Endothelial cell (in vitro differentiated cells): ENCODE measurements at regions not wholly inside any gene's neighbourhood (a gene's known extent, or its start where the extent isn't known, plus 50 kb on each side); places are given as distances from the start of the nearest gene placed in this dataset.

Experiments
- DNase-seq: peaks from one replicate; pipeline ENCODE4 v3.0.0; 2021; ENCODE audit warnings: low spot score
- H3K27ac Mint-ChIP-seq: one replicate; pipeline ENCODE4 v1.8.0; 2021; ENCODE audit warnings: mixed read lengths, inconsistent platforms; ENCODE audit not compliant: unreplicated experiment
- H3K27me3 Mint-ChIP-seq: one replicate; pipeline ENCODE4 v1.8.0; 2021; ENCODE audit warnings: mild to moderate bottlenecking, moderate library complexity, mixed read lengths, inconsistent platforms; ENCODE audit not compliant: unreplicated experiment
- H3K36me3 Mint-ChIP-seq: one replicate; pipeline ENCODE4 v1.8.0; 2021; ENCODE audit warnings: mild to moderate bottlenecking, low read depth, mixed read lengths, inconsistent platforms; ENCODE audit not compliant: unreplicated experiment
- H3K4me1 Mint-ChIP-seq: one replicate; pipeline ENCODE4 v1.8.0; 2021; ENCODE audit warnings: mild to moderate bottlenecking, mixed read lengths, inconsistent platforms; ENCODE audit not compliant: unreplicated experiment
- H3K4me3 Mint-ChIP-seq: one replicate; pipeline ENCODE4 v1.8.0; 2021; ENCODE audit warnings: mild to moderate bottlenecking, mixed read lengths, inconsistent platforms; ENCODE audit not compliant: unreplicated experiment
- H3K9me3 Mint-ChIP-seq: one replicate; pipeline ENCODE4 v1.8.0; 2021; ENCODE audit warnings: mixed read lengths, inconsistent platforms; ENCODE audit not compliant: unreplicated experiment
- CTCF ChIP-seq: fragments of 200-600 bp; sonication (generic); IDR thresholded peaks from one replicate; pipeline ENCODE4 v1.5.0; 2021; ENCODE audit warnings: antibody characterized with exemption; ENCODE audit not compliant: unreplicated experiment

DNA sequence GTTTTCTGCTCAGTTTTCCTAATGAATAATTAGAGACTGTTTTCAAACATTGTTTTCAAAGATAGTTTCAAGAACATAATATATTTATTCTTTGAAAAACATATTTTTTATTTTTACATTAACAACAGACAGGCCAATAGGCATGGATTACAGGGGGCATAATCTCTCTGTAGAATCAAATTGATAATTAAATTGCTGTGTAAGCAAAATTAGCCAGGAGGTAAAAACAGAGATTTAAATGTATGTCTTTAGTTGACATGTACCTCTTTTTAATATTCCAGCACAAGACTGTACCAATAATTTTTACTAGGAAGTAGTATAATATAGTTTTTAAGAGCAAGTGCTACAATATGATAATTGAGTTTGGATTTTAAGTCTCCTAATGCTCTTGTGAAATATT is 1444.5 kb downstream of the BRINP3 start:
- Mint-ChIP-seq H3K4me1 (no peaks in the 10 kb centered on the region), H3K27ac (no peak overlapping the region), H3K36me3 (no peaks in the 10 kb centered on the region), H3K9me3 (no peaks in the 10 kb centered on the region), H3K27me3 (no peaks in the 10 kb centered on the region), H3K4me3 (no peak overlapping the region)
- no peak for TF ChIP-seq CTCF
- no peak for DNase-seq

GRCh38 chr1:189036628-189037027 is 1441.0 kb downstream of the BRINP3 start:
- Mint-ChIP-seq H3K9me3 (no peaks in the 10 kb centered on the region), H3K36me3 (no peaks in the 10 kb centered on the region), H3K4me3 (no peak overlapping the region), H3K27ac (no peak overlapping the region), H3K27me3 (no peaks in the 10 kb centered on the region), H3K4me1 (no peaks in the 10 kb centered on the region)
- TF ChIP-seq CTCF, result no peak
- no peak for DNase-seq

GRCh38 chr1:189046127-189046526 is 1431.5 kb downstream of the BRINP3 start:
- Mint-ChIP-seq H3K4me3 (no peak overlapping the region), H3K27ac (no peak overlapping the region), H3K27me3 (no peaks in the 10 kb centered on the region), H3K4me1 (no peaks in the 10 kb centered on the region), H3K36me3 (no peaks in the 10 kb centered on the region), H3K9me3 (no peaks in the 10 kb centered on the region)
- TF ChIP-seq CTCF, result no peak
- no peak for DNase-seq

GRCh38 chr1:189084811-189085210 is 1392.9 kb downstream of the BRINP3 start:
- Mint-ChIP-seq H3K4me1 (no peaks in the 10 kb centered on the region), H3K27ac (no peak overlapping the region), H3K36me3 (no peaks in the 10 kb centered on the region), H3K9me3 (no peaks in the 10 kb centered on the region), H3K27me3 (no peaks in the 10 kb centered on the region), H3K4me3 (no peak overlapping the region)
- no peak for TF ChIP-seq CTCF
- no peak for DNase-seq

- Mint-ChIP-seq H3K36me3 (peaks cover 10% of the 10 kb centered on the region), H3K27me3 (peaks cover 5% of the 10 kb centered on the region), H3K27ac (no peak overlapping the region), H3K4me1 (peaks cover 22% of the 10 kb centered on the region), H3K9me3 (no peaks in the 10 kb centered on the region), H3K4me3 (no peak overlapping the region)
- DNase-seq, result no peak
- no peak for TF ChIP-seq CTCF
Observed at GRCh38 chr1:189103956-189104355, 1373.7 kb downstream of the BRINP3 start.
